Tibial nerve (tissue), 4 donors: ENCODE measurements at regions not wholly inside any gene's neighbourhood (a gene's known extent, or its start where the extent isn't known, plus 50 kb on each side); places are given as distances from the start of the nearest gene placed in this dataset.

Experiments used
- DNase-seq, 2 donors: peaks; one replicate each; pipeline ENCODE4 v3.0.0-alpha.2; 2019; ENCODE audit warnings: low spot score in 2 of 2
- H3K27ac ChIP-seq, 4 donors: fragments of 200-600 bp; sonication (generic) in 3 of 4; one replicate each; pipeline ENCODE4 v1.5.1; 2017 to 2019; ENCODE audit warnings: mild to moderate bottlenecking in 1 of 4
- H3K27me3 ChIP-seq, 2 donors: fragments of 200-600 bp; sonication (generic) in 1 of 2; one replicate each; pipeline versions ENCODE4 v1.5.1 to v1.6.0; 2017 to 2019
- H3K36me3 ChIP-seq, 3 donors: fragments of 200-600 bp; sonication (generic); one replicate each; pipeline ENCODE4 v1.5.1; 2018 to 2019
- H3K4me1 ChIP-seq, 4 donors: fragments of 200-600 bp; sonication (generic) in 3 of 4; one replicate each; pipeline ENCODE4 v1.5.1; 2017 to 2019
- H3K4me3 ChIP-seq, 4 donors: fragments of 200-600 bp; sonication (generic) in 3 of 4; one replicate each; pipeline ENCODE4 v1.5.1; 2017 to 2019; ENCODE audit warnings: mild to moderate bottlenecking in 1 of 4, moderate library complexity in 1 of 4
- H3K9me3 ChIP-seq, 4 donors: fragments of 200-600 bp; sonication (generic) in 3 of 4; one replicate each; pipeline ENCODE4 v1.5.1; 2017 to 2019
- EP300 ChIP-seq, 2 donors: sonication (generic); formaldehyde crosslinking; IDR thresholded peaks; one replicate each; pipeline ENCODE4 v1.6.1; 2017; ENCODE audit warnings: antibody characterized with exemption in 2 of 2, mild to moderate bottlenecking in 1 of 2
- POLR2A ChIP-seq, 2 donors: fragments of 450-650 bp; IDR thresholded peaks; one replicate each; pipeline ENCODE4 v1.6.1; 2017; ENCODE audit warnings: antibody characterized with exemption in 2 of 2, mild to moderate bottlenecking in 2 of 2, moderate library complexity in 2 of 2
- WGBS, 2 donors: methylation state at CpG; one replicate each; pipeline ENCODE4 v1.1.5; 2018; 5-methylcytosine and 5-hydroxymethylcytosine counted together
- TF ChIP-seq, protein P1 (sequence below), 5 experiments: fragments of 200-600 bp in 3 of 5; fragments of 450-650 bp in 2 of 5; sonication (generic) in 3 of 5; IDR thresholded peaks; one replicate each; pipeline ENCODE4 v1.5.1; 2016 to 2019; ENCODE audit warnings: antibody characterized with exemption in 5 of 5, mild to moderate bottlenecking in 3 of 5, moderate library complexity in 2 of 5

GRCh38 chr2:187918996-187919821 lies 365.0 kb upstream of the TFPI start:
- no peak for DNase-seq
- no peaks in the 10 kb centered on the region for H3K36me3 ChIP-seq
- H3K4me3 ChIP-seq = no peak overlapping the region
- no peaks in the 10 kb centered on the region for H3K27me3 ChIP-seq
- H3K27ac ChIP-seq = no peak overlapping the region
- no peaks in the 10 kb centered on the region for H3K4me1 ChIP-seq
- 84 to 87% methylated on average over 4 of the region's 4 CpGs for WGBS, 2 donors
- no peak for TF ChIP-seq EP300 (IDR thresholded peaks at IDR 0.05)
- no peak for TF ChIP-seq POLR2A (IDR thresholded peaks at IDR 0.05)
- TF ChIP-seq, protein P1, sequence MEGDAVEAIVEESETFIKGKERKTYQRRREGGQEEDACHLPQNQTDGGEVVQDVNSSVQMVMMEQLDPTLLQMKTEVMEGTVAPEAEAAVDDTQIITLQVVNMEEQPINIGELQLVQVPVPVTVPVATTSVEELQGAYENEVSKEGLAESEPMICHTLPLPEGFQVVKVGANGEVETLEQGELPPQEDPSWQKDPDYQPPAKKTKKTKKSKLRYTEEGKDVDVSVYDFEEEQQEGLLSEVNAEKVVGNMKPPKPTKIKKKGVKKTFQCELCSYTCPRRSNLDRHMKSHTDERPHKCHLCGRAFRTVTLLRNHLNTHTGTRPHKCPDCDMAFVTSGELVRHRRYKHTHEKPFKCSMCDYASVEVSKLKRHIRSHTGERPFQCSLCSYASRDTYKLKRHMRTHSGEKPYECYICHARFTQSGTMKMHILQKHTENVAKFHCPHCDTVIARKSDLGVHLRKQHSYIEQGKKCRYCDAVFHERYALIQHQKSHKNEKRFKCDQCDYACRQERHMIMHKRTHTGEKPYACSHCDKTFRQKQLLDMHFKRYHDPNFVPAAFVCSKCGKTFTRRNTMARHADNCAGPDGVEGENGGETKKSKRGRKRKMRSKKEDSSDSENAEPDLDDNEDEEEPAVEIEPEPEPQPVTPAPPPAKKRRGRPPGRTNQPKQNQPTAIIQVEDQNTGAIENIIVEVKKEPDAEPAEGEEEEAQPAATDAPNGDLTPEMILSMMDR (IDR thresholded peaks at IDR 0.05) = no peak
- H3K9me3 ChIP-seq = no peaks in the 10 kb centered on the region

GRCh38 chr2:187920511-187920910 lies 366.3 kb upstream of the TFPI start:
- no peak overlapping the region for H3K27ac ChIP-seq
- H3K27me3 ChIP-seq = no peaks in the 10 kb centered on the region
- no peak overlapping the region for H3K4me3 ChIP-seq
- H3K36me3 ChIP-seq = no peaks in the 10 kb centered on the region
- no peaks in the 10 kb centered on the region for H3K9me3 ChIP-seq
- DNase-seq = no peak
- TF ChIP-seq EP300 (IDR thresholded peaks at IDR 0.05) (no peak), POLR2A (IDR thresholded peaks at IDR 0.05) (no peak)
- TF ChIP-seq, protein P1 (IDR thresholded peaks at IDR 0.05) = no peak
- no peaks in the 10 kb centered on the region for H3K4me1 ChIP-seq
- 80 to 95% methylated on average over 1 of the region's 1 CpG for WGBS, 2 donors

GRCh38 chr2:187922846-187923245 lies 368.6 kb upstream of the TFPI start:
- Histone ChIP-seq H3K27ac (no peak overlapping the region), H3K36me3 (no peaks in the 10 kb centered on the region), H3K4me1 (no peaks in the 10 kb centered on the region), H3K4me3 (no peak overlapping the region), H3K9me3 (no peaks in the 10 kb centered on the region), H3K27me3 (no peaks in the 10 kb centered on the region)
- no peak for DNase-seq
- TF ChIP-seq EP300 (IDR thresholded peaks at IDR 0.05) = no peak
- TF ChIP-seq, protein P1 (IDR thresholded peaks at IDR 0.05) = no peak
- TF ChIP-seq POLR2A (IDR thresholded peaks at IDR 0.05) = no peak
- 58 to 73% methylated on average over 2 of the region's 2 CpGs for WGBS, 2 donors

GRCh38 chr2:187924293-187924692 lies 367.4 kb upstream of the GULP1 start:
- no peaks in the 10 kb centered on the region for H3K4me1 ChIP-seq
- H3K4me3 ChIP-seq = no peak overlapping the region
- DNase-seq = no peak
- H3K36me3 ChIP-seq = no peaks in the 10 kb centered on the region
- H3K27me3 ChIP-seq = no peaks in the 10 kb centered on the region
- no peak overlapping the region for H3K27ac ChIP-seq
- no peaks in the 10 kb centered on the region for H3K9me3 ChIP-seq
- TF ChIP-seq POLR2A (IDR thresholded peaks at IDR 0.05) = no peak
- no peak for TF ChIP-seq EP300 (IDR thresholded peaks at IDR 0.05)
- TF ChIP-seq, protein P1 (IDR thresholded peaks at IDR 0.05) = no peak

DNA sequence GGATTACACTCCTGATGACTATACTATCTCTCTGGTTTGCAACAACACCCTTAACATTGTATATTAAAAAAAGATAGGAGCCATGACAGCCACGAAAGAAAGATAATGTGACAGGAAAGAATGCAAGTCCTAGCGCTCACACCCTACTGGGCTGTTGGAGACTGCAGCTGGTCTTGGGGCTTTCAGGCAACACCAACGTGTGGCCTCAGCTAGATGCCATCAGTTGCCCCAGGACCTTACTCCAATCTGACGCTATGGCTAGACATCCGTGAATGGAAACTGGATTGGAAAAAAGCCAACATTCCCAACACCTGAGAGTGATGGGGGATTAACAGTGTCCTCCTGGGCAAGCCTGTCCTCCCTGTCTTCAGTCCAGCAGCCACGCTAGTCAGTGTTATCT lies 357.4 kb upstream of the GULP1 start:
- H3K4me1 ChIP-seq = peaks cover 0 to 3% (median 0%) of the 10 kb centered on the region in 4 donors
- H3K27me3 ChIP-seq = no peaks in the 10 kb centered on the region
- DNase-seq = no peak
- TF ChIP-seq EP300 (IDR thresholded peaks at IDR 0.05) (no peak), POLR2A (IDR thresholded peaks at IDR 0.05) (no peak)
- TF ChIP-seq, protein P1 (IDR thresholded peaks at IDR 0.05) = no peak
- no peaks in the 10 kb centered on the region for H3K9me3 ChIP-seq
- WGBS, 2 donors = 80 to 89% methylated on average over 6 of the region's 6 CpGs
- H3K27ac ChIP-seq = no peak overlapping the region
- no peaks in the 10 kb centered on the region for H3K36me3 ChIP-seq
- no peak overlapping the region for H3K4me3 ChIP-seq
